ENCODE measurements at regions not wholly inside any gene's neighbourhood (a gene's known extent, or its start where the extent isn't known, plus 50 kb on each side); places are given as distances from the start of the nearest gene placed in this dataset.

DNA sequence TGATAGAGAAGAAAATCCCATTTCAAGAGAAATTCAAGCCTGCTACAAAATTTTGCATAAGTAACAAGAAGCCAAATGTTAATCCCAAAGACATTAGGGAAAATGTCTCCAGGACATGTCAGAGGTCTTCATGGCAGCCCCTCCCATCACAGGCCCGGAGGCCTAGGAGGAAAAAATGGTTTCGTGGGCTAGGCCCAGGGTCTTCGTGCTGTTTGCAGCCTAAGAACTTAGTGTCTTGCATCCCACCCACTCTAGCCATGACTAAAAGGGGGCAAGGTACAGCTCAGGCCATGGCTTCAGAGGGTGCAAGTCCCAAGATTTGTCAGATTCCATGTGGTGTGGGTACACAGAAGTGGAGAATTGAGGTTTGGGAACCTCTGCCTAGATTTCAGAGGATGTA lies 57.8 kb upstream of the TAPT1 start:
- TF ChIP-seq, protein P1, sequence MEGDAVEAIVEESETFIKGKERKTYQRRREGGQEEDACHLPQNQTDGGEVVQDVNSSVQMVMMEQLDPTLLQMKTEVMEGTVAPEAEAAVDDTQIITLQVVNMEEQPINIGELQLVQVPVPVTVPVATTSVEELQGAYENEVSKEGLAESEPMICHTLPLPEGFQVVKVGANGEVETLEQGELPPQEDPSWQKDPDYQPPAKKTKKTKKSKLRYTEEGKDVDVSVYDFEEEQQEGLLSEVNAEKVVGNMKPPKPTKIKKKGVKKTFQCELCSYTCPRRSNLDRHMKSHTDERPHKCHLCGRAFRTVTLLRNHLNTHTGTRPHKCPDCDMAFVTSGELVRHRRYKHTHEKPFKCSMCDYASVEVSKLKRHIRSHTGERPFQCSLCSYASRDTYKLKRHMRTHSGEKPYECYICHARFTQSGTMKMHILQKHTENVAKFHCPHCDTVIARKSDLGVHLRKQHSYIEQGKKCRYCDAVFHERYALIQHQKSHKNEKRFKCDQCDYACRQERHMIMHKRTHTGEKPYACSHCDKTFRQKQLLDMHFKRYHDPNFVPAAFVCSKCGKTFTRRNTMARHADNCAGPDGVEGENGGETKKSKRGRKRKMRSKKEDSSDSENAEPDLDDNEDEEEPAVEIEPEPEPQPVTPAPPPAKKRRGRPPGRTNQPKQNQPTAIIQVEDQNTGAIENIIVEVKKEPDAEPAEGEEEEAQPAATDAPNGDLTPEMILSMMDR (conservative IDR thresholded peaks at IDR 0.05 in 1 of 2, IDR thresholded peaks at IDR 0.05 in 1 of 2; ENCODE audit: low read depth in 1 of 2, low read length in 2 of 2): no peak
- no peak for TF ChIP-seq EZH2 (IDR thresholded peaks at IDR 0.05; ENCODE audit: low read length, missing control alignments)
